ENCODE measurements at regions not wholly inside any gene's neighbourhood (a gene's known extent, or its start where the extent isn't known, plus 50 kb on each side); places are given as distances from the start of the nearest gene placed in this dataset.

DNA sequence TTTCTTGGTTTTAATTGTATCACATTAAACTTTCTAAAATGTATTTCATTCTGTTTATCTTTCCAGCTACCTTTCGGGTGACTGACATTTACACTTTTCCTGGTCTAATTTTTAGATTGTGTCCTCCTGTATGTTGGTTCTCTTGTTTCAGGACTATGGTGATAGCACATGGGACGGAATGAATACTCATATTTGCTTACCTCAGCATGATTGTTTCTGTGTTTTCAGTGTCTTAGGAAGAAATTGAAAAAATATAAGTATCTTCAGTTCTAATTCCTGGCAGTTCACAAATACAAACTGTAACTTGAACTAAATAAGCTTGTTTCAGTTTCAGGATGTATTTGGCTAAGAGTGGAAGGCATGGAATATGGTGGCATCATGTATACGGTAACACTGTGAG is 80.1 kb upstream of the ROBO1 start:
- no peak for TF ChIP-seq POLR2A (IDR thresholded peaks at IDR 0.05)
- TF ChIP-seq, protein P1, sequence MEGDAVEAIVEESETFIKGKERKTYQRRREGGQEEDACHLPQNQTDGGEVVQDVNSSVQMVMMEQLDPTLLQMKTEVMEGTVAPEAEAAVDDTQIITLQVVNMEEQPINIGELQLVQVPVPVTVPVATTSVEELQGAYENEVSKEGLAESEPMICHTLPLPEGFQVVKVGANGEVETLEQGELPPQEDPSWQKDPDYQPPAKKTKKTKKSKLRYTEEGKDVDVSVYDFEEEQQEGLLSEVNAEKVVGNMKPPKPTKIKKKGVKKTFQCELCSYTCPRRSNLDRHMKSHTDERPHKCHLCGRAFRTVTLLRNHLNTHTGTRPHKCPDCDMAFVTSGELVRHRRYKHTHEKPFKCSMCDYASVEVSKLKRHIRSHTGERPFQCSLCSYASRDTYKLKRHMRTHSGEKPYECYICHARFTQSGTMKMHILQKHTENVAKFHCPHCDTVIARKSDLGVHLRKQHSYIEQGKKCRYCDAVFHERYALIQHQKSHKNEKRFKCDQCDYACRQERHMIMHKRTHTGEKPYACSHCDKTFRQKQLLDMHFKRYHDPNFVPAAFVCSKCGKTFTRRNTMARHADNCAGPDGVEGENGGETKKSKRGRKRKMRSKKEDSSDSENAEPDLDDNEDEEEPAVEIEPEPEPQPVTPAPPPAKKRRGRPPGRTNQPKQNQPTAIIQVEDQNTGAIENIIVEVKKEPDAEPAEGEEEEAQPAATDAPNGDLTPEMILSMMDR (IDR thresholded peaks at IDR 0.05), result no peak
- 52 to 56% methylated on average over 3 of the region's 3 CpGs for WGBS, 2 donors
- no peak for DNase-seq (ENCODE audit: low spot score in 2 of 2)
- H3K4me3 ChIP-seq (ENCODE audit: low read depth, poor library complexity, severe bottlenecking), result no peak overlapping the region
- intact Hi-C loops (cut with DNase I; ENCODE audit: low total_unique reads), result no loop called here

DNA sequence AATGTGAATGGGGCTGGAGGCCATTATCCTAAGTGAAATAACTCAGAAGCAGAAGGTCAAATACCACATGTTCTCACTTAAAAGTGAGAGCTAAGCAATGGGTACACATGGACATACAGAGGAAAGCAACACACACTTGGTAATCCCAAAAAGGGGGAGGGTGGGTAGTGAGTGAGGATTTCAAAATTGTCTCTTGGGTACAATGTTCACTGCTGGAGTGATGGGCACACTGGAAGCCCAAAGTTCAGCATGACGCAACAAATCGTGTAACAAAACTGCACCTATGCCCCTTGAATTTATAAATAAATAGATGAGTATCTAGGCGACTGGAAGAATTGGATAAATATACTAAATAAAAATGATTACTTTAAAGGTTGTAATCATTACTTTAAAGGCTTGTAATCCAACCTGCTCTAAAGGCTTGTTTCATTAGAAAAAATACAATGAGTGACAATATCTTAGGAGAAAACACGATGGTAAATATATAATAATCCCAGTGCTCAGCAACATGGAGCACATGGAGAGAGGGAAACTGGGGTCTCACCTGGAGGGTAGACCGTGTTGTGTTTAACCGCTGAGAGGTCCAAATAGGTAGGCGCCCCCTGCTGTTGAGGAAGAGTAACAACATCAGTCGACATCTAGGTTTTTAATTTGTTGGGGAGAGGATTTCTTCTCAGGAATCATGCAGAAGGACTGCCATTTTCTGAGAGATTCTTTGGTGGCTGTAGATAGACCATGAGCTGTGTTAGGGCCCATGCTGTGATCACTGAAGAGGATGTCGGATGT is 78.5 kb upstream of the ROBO1 start:
- no peak for DNase-seq (ENCODE audit: low spot score in 2 of 2)
- 69 to 71% methylated on average over 9 of the region's 9 CpGs for WGBS, 2 donors
- no peak overlapping the region for H3K4me3 ChIP-seq (ENCODE audit: low read depth, poor library complexity, severe bottlenecking)
- intact Hi-C loops (cut with DNase I; ENCODE audit: low total_unique reads), result no loop called here
- no peak for TF ChIP-seq POLR2A (IDR thresholded peaks at IDR 0.05)

DNA sequence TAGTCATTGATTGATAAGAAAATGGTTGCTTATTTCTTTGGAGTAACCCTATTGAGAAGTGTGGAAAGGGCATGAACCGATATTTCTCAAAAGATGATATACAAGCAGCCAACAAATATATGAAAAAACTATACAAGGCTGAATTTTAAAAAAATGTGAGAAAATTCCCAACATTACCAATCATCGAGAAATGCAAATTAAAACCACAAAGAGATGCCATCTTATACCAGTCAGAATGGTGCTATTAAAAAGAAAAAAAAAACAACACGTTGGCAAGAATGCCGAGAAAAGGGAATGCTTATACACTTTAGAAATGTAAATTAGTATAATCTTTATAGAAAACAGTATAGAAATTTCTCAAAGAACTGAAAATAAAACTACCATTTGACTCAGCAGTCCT is 77.7 kb upstream of the ROBO1 start:
- 88 to 92% methylated on average over 4 of the region's 4 CpGs for WGBS, 2 donors
- no peak overlapping the region for H3K4me3 ChIP-seq (ENCODE audit: low read depth, poor library complexity, severe bottlenecking)
- intact Hi-C loops (cut with DNase I; ENCODE audit: low total_unique reads), result no loop called here
- no peak for DNase-seq (ENCODE audit: low spot score in 2 of 2)
- TF ChIP-seq, protein P1 (IDR thresholded peaks at IDR 0.05), result no peak
- TF ChIP-seq POLR2A (IDR thresholded peaks at IDR 0.05), result no peak

DNA sequence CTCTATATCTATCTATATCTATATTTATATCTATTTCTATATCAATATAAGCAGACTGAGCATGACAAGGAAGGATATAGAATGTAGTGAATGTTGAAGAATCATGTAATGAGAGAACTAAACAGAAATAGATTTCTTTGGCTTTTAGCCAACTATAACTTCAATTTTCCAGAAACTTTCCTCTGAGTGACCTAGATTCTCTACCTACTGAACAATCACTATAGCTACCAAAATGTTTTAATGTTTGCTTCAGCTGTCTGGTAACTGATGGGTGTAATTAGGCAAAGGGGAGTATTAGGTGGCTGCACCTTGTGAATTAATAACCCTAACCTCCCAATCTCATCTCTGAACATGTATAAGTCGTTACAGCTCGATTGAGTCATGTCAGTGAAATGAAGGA is 76.4 kb upstream of the ROBO1 start:
- DNase-seq (ENCODE audit: low spot score in 2 of 2), result no peak
- intact Hi-C loops (cut with DNase I; ENCODE audit: low total_unique reads), result no loop called here
- 51 to 55% methylated on average over 2 of the region's 2 CpGs for WGBS, 2 donors
- no peak for TF ChIP-seq POLR2A (IDR thresholded peaks at IDR 0.05)
- TF ChIP-seq, protein P1 (IDR thresholded peaks at IDR 0.05), result no peak
- no peak overlapping the region for H3K4me3 ChIP-seq (ENCODE audit: low read depth, poor library complexity, severe bottlenecking)

DNA sequence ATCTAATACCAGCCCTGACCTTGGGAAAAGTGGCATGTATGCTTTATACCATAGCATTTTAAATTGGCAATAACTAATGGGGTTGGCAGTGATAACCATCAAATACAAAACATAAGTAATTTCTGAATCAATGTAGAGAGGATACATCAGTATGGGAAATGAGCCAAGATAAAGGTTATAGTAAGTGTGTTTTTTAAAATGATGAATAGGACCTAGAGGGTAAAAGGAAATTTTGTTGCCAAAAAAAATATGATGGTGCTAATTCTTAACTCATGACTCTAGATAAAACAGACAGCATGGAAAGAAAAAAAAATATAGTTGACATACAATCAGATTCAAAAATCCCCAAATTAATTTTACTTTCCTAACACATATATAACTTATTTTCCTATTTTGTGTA is 75.4 kb upstream of the ROBO1 start:
- no peak overlapping the region for H3K4me3 ChIP-seq (ENCODE audit: low read depth, poor library complexity, severe bottlenecking)
- no peak for DNase-seq (ENCODE audit: low spot score in 2 of 2)
- no peak for TF ChIP-seq POLR2A (IDR thresholded peaks at IDR 0.05)
- TF ChIP-seq, protein P1 (IDR thresholded peaks at IDR 0.05), result no peak
- intact Hi-C loops (cut with DNase I; ENCODE audit: low total_unique reads), result no loop called here

DNA sequence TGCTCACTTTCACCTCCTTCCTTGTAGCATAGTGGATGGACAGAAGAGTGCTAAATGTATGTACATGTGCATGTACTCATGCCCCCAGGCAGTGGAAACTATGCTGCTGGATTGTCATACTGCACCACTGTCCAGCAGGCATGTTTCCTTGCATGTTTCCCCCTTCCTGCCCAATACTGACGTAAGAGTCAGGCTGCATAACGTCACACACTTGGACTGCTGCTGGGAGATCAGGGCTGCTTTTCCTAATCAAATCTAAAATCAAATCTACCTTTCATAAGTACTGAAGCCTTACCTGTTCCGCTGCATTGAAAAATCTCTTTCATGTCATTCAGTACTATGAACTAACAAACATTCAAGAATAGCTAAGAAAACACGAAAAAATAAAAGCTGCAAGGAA is 67.9 kb upstream of the ROBO1 start:
- H3K4me3 ChIP-seq (ENCODE audit: low read depth, poor library complexity, severe bottlenecking), result no peak overlapping the region
- DNase-seq (ENCODE audit: low spot score in 2 of 2), result no peak
- intact Hi-C loops (cut with DNase I; ENCODE audit: low total_unique reads), result no loop called here
- 43 to 47% methylated on average over 4 of the region's 4 CpGs for WGBS, 2 donors
- no peak for TF ChIP-seq POLR2A (IDR thresholded peaks at IDR 0.05)
- TF ChIP-seq, protein P1 (IDR thresholded peaks at IDR 0.05), result no peak
